Ecto neural progenitor cell (in vitro differentiated cells): ENCODE measurements at regions not wholly inside any gene's neighbourhood (a gene's known extent, or its start where the extent isn't known, plus 50 kb on each side); places are given as distances from the start of the nearest gene placed in this dataset.
"Not testable (repeated sequence)": the region's sequence is repeated elsewhere in the genome, so short reads cannot be mapped to it uniquely, and the experiment has no call there.

Source experiments
- DNase-seq: peaks from one replicate; pipeline ENCODE4 v3.0.0-alpha.2; 2018; ENCODE audit warnings: low spot score

DNA sequence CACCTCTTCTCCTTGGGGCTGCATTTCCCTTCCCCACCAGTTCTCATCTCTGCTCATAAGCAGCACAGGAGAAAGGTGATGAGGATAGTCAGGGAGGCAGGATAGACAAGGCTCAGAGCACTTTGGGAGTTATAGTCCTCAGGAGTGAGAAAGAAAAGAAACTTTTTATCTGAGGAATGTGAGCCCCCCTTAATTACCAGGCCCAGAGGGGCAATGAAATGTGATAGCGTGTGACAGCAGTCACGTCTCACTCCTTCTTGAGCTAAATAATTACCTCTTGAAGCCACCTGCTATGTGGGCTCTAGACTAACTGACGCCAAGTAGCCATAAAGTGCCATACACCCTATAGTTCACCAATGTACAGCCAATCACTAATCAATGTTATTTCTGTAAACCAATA is 105.8 kb downstream of the SPP2 start:
- no peak for DNase-seq

DNA sequence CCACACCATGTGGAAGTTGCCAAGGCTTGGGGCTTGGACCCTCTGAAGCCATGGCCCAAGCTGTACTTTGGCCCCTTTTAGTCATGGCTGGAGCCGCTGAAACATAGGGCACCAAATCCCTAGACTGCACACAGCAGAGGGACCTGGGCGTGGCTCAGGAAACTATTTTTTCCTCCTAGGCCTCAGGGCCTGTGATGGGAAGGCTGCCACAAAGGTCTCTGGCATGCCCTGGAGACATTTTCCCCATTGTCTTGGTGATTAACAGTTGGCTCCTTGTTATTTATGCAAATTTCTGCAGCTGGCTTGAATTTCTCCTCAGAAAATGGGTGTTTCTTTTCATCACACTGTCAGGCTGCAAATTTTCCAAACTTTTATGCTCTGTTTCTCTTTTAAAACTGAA is 102.3 kb downstream of the SPP2 start:
- DNase-seq: not testable (repeated sequence)

DNA sequence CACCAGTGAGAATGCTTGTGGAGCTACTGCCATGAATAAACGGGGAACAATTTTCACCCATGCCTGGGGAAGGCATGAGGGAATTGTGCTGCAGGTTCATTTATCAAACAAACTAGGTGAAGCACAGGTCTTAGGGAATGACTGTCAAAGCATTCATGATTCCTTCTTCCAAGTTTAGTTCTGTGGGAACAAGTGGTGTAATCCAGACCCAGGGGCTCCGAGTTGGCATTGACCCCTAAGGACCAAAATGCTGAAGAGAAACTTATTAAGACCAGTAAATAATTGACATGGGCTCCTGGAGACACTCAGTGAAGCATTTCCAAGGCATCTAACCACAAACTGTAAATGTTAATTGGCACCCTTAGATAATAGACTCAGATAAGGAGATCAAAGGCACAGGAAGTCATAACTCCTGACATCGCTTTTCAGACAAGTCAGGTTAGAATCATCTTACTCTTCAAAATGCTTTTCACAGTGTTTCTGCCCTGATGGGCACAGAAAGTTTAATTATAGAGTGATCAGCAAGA is 96.9 kb downstream of the SPP2 start:
- DNase-seq: no peak

DNA sequence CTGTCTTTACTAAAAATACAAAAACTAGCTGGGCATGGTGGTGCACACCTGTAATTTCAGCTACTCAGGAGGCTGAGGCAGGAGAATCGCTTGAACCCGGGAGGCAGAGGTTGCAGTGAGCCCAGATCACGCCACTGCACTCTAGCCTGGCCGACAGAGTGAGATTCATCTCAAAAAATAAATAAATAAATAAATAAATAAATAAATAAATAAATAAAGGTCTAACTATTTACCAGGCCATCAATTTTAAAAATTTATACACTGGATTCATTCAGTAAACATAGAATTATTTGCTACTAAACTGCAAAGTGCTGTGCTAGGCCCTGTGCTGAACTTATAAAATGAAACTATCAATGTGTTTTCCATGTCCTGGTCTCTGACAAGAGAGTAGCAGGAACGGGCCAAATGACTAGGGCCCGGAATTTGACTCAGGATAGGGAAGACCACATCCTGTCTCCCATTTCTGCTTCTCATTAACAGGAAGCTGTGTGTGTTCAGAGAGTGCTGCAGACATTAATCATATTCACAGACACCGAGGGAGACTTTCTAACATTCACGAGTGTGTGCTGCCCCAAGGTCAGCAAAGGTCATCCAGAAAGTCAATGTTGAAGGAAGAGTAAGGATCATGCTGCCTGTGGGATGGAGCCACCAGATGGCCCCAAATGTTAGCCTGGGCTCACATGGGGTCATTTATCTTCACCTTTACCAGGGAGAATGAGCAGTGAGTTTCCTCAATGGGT is 95.8 kb downstream of the SPP2 start:
- no peak for DNase-seq

DNA sequence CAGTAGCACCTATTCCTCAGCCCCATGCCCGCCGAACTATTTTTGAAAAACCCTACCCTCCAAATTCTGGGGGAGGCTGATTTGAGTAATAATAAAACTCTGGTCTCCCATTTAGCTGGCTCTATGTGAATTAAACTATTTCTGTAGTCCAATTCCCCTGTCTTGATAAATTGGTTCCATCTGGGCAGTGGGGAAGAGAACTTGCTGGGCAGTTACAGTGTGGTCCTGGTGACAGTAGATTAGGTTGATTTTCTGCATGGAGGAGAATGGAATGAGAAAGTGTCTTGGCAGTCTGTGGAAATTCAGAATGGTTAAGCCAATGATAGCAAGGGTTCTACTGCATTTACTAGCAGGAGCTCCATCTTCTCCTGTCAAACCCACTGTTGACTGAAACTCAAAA is 95.0 kb downstream of the SPP2 start:
- DNase-seq: no peak

DNA sequence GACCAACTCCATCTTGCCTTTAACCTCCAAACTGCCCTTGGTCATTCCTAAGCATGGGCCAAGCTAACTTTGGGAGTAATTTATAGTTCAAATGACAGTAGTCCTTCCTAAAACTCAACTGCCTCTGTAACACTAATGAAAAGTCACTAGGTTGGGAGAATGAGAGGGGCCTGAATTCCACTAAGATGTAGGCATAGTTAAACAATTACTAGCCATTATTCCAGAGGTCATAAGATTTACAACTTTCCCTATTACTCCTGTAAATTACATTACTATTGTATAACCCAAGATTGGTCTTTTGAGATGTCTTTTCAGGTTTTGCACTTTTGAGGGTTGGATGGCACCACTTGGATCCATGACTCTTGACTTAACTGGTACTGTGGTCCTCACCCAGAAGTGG is 94.6 kb downstream of the SPP2 start:
- DNase-seq: no peak

DNA sequence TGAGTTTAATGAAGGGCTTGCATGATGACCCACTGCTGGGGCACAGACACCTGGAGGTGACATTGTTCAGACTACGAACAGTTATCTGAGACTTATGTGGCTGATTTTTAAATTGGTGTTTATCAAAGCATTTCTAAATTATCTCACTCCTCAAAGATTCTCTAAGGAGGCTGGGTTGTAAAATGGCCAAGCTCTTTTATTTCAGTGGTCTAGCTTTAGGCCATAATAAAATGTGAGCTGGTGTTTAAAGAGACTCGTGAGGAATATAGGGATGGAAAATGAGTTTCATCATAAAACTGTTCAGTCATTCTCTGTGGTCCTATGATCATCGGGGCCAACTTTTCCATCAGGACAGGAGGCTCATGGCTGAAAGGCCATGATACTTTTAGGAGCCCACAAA is 93.4 kb downstream of the SPP2 start:
- DNase-seq: no peak

DNA sequence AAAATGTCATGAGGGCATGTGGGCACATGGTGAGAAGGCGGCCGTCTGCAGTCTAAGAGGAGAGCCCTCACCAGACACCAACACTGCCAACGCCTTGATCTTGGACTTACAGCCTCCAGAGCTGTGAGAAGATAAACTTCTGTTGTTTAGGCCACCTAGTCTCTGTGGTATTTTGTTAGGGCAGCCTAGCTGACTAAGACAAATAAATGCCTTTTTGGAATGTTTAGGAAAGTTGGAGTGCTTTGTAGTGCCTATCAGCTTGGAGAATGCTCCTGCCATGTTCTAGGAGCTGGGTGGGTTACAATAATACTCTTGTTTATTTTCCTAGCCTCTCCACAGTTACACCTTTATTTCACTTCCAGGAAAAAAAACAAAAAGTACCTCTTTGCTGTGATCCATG is 92.0 kb downstream of the SPP2 start:
- DNase-seq: no peak

DNA sequence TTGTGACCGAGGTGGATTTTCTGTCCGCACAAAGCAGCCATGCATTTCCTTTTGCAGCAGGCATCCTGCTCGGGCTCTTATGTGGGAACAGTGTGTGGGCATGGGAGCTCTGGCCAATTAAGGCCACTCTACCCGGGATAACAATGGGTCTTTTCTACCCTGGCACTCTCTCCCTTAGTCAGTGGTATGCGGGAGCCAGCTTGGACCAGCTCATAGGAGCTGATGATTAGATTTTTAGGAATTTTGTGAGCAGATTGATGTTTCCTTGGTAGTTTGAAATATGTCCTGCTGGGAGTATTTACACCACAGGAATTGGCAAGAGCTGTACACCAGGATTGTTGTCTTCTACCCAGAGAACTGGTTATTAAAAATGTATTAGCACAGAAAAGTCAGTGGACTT is 89.3 kb downstream of the SPP2 start:
- DNase-seq: no peak

DNA sequence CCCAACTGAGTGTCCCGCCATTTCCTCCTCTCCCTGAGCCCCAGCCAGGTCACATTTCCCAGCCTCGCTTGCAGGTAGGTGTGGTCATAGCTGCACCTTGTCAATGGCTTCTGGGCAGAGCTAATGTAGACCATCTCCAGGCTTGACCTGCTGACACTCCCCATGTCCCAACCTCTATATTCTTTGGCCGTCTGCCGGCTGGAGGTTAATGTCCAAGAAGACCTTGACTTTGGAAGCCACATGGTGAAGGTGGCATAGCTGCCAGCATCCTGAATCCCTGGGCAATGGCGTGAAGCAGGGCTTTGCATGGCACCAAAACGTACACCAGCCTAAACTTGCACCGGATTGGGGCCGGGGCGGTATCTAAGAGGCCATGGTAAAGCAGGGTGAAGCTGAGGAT is 88.3 kb downstream of the SPP2 start:
- no peak for DNase-seq

DNA sequence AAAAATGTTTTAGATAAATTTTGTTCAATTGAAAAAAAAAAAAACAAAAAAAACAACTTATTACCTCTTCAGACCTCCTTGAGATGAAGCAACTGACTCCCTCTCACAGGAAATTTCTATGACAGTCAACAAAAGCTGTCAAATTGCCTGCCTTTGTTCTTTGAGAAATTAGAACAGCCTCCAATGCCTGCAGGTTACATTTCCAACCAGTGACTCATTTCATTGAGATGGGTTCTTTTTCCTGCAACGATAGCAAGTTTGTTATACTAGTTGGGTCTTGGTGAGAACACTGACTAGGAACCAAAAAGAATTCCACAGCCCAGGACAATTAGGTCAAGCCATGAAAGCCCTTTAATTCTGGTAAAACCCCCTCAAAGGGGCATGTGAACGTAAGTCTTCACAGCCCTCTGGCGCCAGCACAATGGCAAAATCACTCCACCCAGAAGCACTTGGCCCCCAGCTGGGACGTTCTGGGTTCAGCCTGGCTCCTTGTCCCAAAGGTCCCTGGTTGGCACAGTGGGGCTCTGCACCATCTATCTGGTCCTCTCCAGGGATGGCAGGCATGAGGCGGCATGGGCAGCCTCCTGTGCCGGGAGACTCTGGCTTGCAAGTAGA is 87.0 kb downstream of the SPP2 start:
- DNase-seq: no peak

DNA sequence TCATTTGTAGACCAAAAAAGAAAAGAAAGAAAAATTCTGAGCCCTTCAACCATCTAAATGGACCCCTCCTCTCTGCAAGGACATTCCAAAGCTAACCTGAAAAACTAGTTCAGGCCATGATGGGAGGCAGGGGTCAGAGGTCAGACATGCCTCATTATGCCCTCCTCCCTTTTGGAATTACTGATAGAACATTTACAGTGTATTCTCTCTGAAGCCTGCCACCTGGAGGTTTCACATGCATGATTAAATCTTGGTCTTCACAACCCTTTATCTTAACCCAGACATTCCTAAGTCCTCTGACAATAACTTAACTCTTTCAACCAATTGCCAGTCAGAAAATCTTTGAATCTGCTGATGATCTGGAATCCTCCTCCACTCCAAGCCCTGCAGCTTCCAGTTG is 86.0 kb downstream of the SPP2 start:
- no peak for DNase-seq

DNA sequence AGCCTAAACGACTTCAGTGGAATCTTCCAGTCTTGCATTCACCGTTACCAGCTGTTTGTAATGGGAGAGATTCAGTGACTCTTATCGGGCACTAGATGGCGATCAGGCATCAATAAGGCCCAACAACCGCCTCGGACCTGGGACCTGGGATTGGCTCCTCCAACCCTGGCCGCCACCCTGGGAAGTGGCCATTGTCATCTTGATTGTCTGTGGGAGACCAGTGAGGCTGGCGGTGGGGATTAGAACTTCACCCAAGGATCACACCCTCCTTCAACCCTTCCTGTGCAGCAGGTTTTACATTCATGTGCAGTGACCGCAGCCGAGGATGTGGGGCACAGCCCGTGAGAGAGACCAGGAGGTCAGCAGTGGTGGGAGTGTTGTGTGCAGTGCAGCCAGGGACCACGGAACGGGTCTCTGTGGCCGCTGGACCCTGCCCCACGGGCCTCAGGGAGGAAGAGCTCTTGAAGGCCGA is 85.3 kb downstream of the SPP2 start:
- peak; percentile 86 for DNase-seq

DNA sequence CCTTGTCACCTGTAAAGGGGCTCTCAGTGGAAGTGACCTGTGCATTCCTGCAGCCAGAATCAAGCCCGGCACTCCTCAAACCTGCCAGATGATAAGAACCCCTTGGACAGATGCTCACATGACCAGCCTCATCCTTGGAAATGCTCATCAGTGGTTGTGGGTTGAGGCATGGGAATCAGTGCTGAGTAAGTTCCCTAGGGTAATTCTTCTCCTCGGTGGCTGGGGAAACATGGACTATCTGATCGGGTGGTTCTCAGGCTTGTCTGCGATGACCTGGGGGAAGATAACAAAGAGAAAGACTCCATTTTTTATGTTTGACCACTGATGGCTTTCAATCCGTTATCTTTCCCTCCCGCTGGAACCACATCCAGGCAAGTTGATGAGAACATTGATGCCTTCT is 84.0 kb downstream of the SPP2 start:
- no peak for DNase-seq

DNA sequence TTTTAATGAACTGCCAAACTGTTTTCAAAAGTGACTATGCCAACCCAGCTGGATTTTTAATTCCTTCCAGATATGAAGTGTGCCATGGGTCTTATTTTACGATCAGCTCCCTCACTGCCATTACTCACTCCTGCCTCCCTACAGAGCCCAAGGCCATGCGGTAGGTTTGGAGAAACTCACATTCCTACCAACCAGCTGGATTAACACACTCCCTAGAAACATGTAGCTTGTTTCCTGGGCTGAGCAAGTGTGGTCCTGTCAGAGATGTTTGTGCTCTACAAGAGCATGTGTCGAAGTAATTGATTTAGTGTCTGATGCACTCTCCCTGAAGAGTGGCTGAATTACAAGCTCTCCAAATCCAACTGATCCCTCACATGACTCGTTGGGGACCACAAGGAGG is 82.5 kb downstream of the SPP2 start:
- DNase-seq: no peak

DNA sequence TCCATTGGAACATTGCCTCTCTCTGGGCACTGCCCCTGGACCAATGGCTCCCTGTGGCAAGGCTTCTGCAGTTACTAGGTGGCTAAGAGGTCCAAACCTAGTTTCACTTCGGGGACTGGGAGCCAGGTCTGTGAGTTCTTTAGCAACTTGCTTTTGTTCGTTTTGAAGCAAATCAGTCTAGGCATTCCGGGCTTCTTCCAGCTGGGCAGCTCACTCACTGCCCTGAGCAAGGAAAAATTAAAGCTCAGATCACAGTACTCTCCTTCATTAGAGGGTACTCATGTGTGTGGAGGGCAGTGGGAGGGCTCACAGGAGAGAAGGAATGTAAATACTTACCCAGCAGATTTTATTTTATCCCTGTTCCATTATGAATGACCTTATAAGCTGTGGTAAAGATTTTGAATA is 80.3 kb downstream of the SPP2 start:
- no peak for DNase-seq

DNA sequence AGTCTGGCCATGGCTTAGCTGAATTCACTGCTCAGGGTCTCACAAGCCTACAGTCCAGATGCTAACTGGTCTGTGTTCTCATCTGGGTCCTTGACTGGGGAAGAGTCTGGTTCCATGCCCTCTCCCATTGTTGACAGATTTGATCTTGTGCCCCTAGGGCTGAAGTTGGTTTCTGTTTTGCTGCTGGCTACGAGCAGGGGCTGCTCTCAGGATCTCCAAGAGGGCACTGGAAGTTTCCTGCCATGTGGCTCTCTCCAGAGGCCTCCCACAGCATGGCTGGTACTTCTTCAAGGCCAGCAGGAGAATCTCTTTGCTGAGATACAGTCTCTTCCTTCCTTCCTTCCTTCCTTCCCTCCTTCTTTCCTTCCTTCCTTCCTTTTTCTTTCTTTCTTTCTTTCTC is 78.1 kb downstream of the SPP2 start:
- no peak for DNase-seq
